ENCODE measurements at regions not wholly inside any gene's neighbourhood (a gene's known extent, or its start where the extent isn't known, plus 50 kb on each side); places are given as distances from the start of the nearest gene placed in this dataset.
"Not testable (repeated sequence)": the region's sequence is repeated elsewhere in the genome, so short reads cannot be mapped to it uniquely, and the experiment has no call there.

- no peak overlapping the region for H3K4me3 Mint-ChIP-seq
- no peaks in the 10 kb centered on the region for H3K4me1 Mint-ChIP-seq
- DNase-seq = no peak
- peaks cover 5% of the 10 kb centered on the region for H3K9me3 Mint-ChIP-seq
- no peaks in the 10 kb centered on the region for H3K27me3 Mint-ChIP-seq
- no peaks in the 10 kb centered on the region for H3K36me3 Mint-ChIP-seq (ENCODE audit: low read depth)
- H3K27ac Mint-ChIP-seq = no peak overlapping the region
- intact Hi-C loops (cut with micrococcal nuclease) = no loop called here
These were observed 870.4 kb downstream of the CDH8 start for GRCh38 chr16:61165797-61166196.

DNA sequence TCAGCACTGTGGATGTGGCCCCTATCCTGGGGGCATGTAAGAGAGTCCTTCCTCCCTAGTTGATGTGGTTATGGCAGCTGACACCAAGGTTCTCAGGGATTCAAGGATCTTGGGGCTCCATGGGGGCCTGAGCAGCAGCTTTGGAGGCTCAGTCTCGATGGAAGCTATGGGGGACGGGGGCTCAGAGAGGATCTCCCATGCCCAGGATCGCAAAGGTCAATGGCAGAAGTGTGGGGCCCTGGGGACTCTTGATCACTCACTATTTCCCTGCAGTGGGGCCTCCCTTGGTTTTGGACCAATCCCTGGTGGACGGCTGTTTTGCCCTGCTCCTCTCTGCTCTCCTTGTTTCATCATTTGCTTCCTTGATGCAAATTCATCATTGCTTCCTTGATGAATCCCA lies 885.9 kb downstream of the CDH8 start:
- intact Hi-C loops (cut with micrococcal nuclease) = no loop called here
- Mint-ChIP-seq H3K27ac (no peak overlapping the region), H3K4me3 (no peak overlapping the region), H3K36me3 (ENCODE audit: low read depth) (no peaks in the 10 kb centered on the region), H3K4me1 (no peaks in the 10 kb centered on the region), H3K9me3 (peaks cover 2% of the 10 kb centered on the region), H3K27me3 (no peaks in the 10 kb centered on the region)
- no peak for DNase-seq

DNA sequence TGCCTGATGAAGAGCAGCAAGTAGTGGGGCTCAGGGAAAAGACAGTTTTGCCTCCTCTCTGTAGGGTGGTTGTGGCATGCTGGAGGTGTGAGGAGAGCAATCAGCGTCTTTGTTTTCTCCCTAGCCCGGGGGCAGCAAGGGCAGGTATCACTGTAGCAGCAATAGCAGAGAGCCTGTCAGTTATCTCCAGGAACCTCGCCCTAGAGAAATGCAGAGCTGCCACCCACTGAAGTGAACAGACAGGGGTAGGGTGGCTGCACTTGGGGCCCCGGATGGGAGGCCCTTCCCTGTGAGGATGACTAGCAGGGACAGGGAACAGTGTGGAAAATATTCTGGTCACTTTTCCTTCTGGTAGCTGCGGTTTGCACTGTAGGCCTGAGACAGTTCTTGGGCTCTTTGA lies 886.5 kb downstream of the CDH8 start:
- no peaks in the 10 kb centered on the region for H3K36me3 Mint-ChIP-seq (ENCODE audit: low read depth)
- H3K9me3 Mint-ChIP-seq = no peaks in the 10 kb centered on the region
- intact Hi-C loops (cut with micrococcal nuclease) = no loop called here
- H3K27me3 Mint-ChIP-seq = no peaks in the 10 kb centered on the region
- no peak overlapping the region for H3K27ac Mint-ChIP-seq
- no peaks in the 10 kb centered on the region for H3K4me1 Mint-ChIP-seq
- no peak overlapping the region for H3K4me3 Mint-ChIP-seq
- DNase-seq = no peak

- Mint-ChIP-seq H3K36me3 (ENCODE audit: low read depth) (no peaks in the 10 kb centered on the region), H3K27ac (no peak overlapping the region), H3K4me3 (no peak overlapping the region), H3K9me3 (no peaks in the 10 kb centered on the region), H3K27me3 (no peaks in the 10 kb centered on the region), H3K4me1 (no peaks in the 10 kb centered on the region)
- intact Hi-C loops (cut with micrococcal nuclease) = no loop called here
- DNase-seq = no peak
These were observed 887.3 kb downstream of the CDH8 start for GRCh38 chr16:61148930-61149329.

GRCh38 chr16:61146429-61146828 lies 889.8 kb downstream of the CDH8 start:
- intact Hi-C loops (cut with micrococcal nuclease) = no loop called here
- peaks cover 7% of the 10 kb centered on the region for H3K9me3 Mint-ChIP-seq
- H3K4me3 Mint-ChIP-seq = no peak overlapping the region
- no peaks in the 10 kb centered on the region for H3K36me3 Mint-ChIP-seq (ENCODE audit: low read depth)
- DNase-seq = no peak
- H3K27me3 Mint-ChIP-seq = no peaks in the 10 kb centered on the region
- H3K4me1 Mint-ChIP-seq = no peaks in the 10 kb centered on the region
- no peak overlapping the region for H3K27ac Mint-ChIP-seq

DNA sequence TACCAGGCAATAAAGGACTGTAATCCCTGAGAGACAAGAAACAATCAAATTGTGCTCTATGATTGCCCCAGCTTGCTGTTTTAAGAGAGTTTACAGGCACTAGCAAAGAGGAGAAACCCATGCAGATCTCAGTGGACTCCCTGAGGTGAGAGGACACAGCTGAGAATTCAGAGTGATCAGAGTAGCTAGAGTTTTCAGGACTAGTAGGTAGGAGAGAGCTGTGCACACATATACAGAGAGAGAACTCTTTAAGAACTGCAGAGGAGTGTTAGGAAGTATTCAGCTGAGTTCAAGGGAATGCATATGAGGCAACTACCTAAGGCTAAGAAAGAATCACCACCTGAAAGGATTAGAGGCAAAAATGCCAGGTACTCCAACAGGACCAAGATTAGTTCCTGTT lies 904.8 kb downstream of the CDH8 start:
- no peaks in the 10 kb centered on the region for H3K27me3 Mint-ChIP-seq
- H3K4me1 Mint-ChIP-seq = no peaks in the 10 kb centered on the region
- no peak overlapping the region for H3K4me3 Mint-ChIP-seq
- no peak for DNase-seq
- no peak overlapping the region for H3K27ac Mint-ChIP-seq
- intact Hi-C loops (cut with micrococcal nuclease) = no loop called here
- H3K9me3 Mint-ChIP-seq = peaks cover 10% of the 10 kb centered on the region
- no peaks in the 10 kb centered on the region for H3K36me3 Mint-ChIP-seq (ENCODE audit: low read depth)

- intact Hi-C loops (cut with micrococcal nuclease) = no loop called here
- Mint-ChIP-seq H3K36me3 (ENCODE audit: low read depth) (no peaks in the 10 kb centered on the region), H3K9me3 (peaks cover 10% of the 10 kb centered on the region), H3K4me1 (no peaks in the 10 kb centered on the region), H3K27ac (no peak overlapping the region), H3K4me3 (no peak overlapping the region), H3K27me3 (no peaks in the 10 kb centered on the region)
- DNase-seq = no peak
These were observed 907.5 kb downstream of the CDH8 start for GRCh38 chr16:61128545-61129323.

- DNase-seq = no peak
- Mint-ChIP-seq H3K36me3 (ENCODE audit: low read depth) (no peaks in the 10 kb centered on the region), H3K4me1 (no peaks in the 10 kb centered on the region), H3K27me3 (no peaks in the 10 kb centered on the region), H3K9me3 (no peaks in the 10 kb centered on the region), H3K4me3 (no peak overlapping the region), H3K27ac (no peak overlapping the region)
- intact Hi-C loops (cut with micrococcal nuclease) = no loop called here
These were observed 930.7 kb downstream of the CDH8 start for GRCh38 chr16:61105544-61105943.

DNA sequence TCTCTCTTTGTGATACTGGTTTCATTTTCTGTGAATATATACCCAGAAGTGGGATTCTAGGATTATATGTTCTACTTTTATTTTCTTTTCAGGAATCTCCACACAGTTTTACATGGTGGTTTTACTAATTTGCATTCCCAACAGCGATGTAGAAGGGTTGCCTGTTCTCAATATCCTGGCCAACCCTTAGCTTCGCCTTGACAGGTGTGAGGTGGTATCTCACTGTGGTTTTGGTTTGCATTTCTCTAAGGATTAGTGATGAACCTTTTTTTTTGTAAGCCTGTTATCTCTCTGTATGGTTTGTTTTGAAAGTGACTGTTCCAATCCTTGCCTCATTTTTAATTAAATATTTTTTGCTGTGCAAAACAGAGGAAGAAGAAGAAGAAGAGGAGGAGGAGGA lies 937.7 kb downstream of the CDH8 start:
- Mint-ChIP-seq H3K27me3 (no peaks in the 10 kb centered on the region), H3K27ac (no peak overlapping the region), H3K36me3 (ENCODE audit: low read depth) (no peaks in the 10 kb centered on the region), H3K9me3 (peaks cover 5% of the 10 kb centered on the region), H3K4me3 (no peak overlapping the region), H3K4me1 (no peaks in the 10 kb centered on the region)
- DNase-seq = no peak
- intact Hi-C loops (cut with micrococcal nuclease) = no loop called here

GRCh38 chr16:61091300-61091699 lies 944.9 kb downstream of the CDH8 start:
- H3K9me3 Mint-ChIP-seq = peaks cover 22% of the 10 kb centered on the region
- H3K4me1 Mint-ChIP-seq; DNase-seq; H3K27ac Mint-ChIP-seq; intact Hi-C loops (cut with micrococcal nuclease); H3K4me3 Mint-ChIP-seq; H3K27me3 Mint-ChIP-seq; H3K36me3 Mint-ChIP-seq (ENCODE audit: low read depth): not testable (repeated sequence)

DNA sequence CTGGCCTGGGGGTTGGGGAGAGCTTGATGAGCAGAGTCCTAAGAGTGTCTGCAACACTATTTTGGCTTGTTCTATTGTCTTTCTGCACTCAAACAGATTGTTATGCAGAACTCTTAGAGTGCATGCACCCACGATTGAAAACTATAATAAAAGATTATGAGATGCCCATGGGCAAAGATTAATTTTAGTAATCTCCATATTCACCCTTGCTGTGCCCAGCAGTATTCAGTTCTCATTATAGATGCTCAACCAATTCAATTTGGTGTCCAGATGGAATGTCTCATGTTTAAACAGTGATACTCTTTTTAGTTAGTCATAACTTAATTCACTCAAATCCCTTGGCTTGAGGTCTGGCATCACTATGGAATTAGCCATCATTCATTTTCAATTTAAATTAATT lies 952.5 kb downstream of the CDH8 start:
- no peaks in the 10 kb centered on the region for H3K27me3 Mint-ChIP-seq
- peaks cover 8% of the 10 kb centered on the region for H3K9me3 Mint-ChIP-seq
- H3K4me1 Mint-ChIP-seq = no peaks in the 10 kb centered on the region
- no peak overlapping the region for H3K27ac Mint-ChIP-seq
- intact Hi-C loops (cut with micrococcal nuclease) = no loop called here
- DNase-seq = no peak
- no peaks in the 10 kb centered on the region for H3K36me3 Mint-ChIP-seq (ENCODE audit: low read depth)
- H3K4me3 Mint-ChIP-seq = no peak overlapping the region

DNA sequence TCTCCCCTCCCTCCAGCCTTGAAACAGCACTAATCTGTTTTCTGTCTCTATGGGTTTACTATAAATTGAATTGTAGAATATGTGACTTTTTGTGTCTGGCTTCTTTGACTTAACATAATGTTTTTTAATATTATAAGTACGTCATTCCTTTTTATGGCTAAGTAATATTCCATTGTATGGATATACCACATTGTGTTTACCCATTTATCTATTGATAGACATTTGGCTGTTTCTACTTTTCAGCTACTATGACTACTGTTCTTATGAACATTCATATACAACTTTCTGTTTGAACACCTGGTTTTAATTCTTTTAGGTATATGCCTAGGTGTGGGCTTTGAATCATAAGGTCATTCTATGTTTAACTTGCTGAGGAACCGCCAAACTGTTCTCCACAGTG lies 961.9 kb downstream of the CDH8 start:
- intact Hi-C loops (cut with micrococcal nuclease) = no loop called here
- Mint-ChIP-seq H3K4me3 (no peak overlapping the region), H3K27me3 (no peaks in the 10 kb centered on the region), H3K36me3 (ENCODE audit: low read depth) (no peaks in the 10 kb centered on the region), H3K9me3 (peaks cover 2% of the 10 kb centered on the region), H3K27ac (no peak overlapping the region), H3K4me1 (no peaks in the 10 kb centered on the region)
- DNase-seq = no peak

DNA sequence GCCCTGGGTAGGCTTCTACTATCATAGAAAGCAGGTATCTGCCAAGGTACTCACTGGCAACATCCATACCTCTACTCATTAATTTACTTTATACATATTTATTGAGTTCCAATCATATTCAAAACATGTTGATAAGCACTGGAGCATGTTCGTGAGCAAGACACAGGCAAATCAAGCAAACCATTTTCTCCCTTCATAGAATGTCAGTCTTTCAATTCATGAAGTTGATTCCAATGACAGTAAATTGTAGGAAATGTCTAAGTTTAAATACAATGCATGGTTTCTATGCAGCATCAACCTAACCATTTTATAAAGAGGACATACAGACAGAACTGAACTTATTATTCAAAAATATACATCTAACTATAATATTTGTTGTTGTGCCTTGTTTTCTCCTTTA lies 978.6 kb downstream of the CDH8 start:
- peaks cover 5% of the 10 kb centered on the region for H3K9me3 Mint-ChIP-seq
- H3K4me1 Mint-ChIP-seq = no peaks in the 10 kb centered on the region
- intact Hi-C loops (cut with micrococcal nuclease) = no loop called here

GRCh38 chr16:61050547-61050946 lies 985.7 kb downstream of the CDH8 start:
- DNase-seq = no peak
- Mint-ChIP-seq H3K4me1 (no peaks in the 10 kb centered on the region), H3K27me3 (no peaks in the 10 kb centered on the region), H3K9me3 (peaks cover 15% of the 10 kb centered on the region), H3K27ac (no peak overlapping the region), H3K36me3 (ENCODE audit: low read depth) (no peaks in the 10 kb centered on the region), H3K4me3 (no peak overlapping the region)
- intact Hi-C loops (cut with micrococcal nuclease) = no loop called here

More for the DNA sequence above, 978.6 kb downstream of the CDH8 start:
- DNase-seq = no peak
- H3K27me3 Mint-ChIP-seq = no peaks in the 10 kb centered on the region
- no peak overlapping the region for H3K4me3 Mint-ChIP-seq
- no peaks in the 10 kb centered on the region for H3K36me3 Mint-ChIP-seq (ENCODE audit: low read depth)
- no peak overlapping the region for H3K27ac Mint-ChIP-seq

GRCh38 chr16:61045931-61046330 lies 990.3 kb downstream of the CDH8 start:
- Mint-ChIP-seq H3K9me3 (peaks cover 15% of the 10 kb centered on the region), H3K27ac (no peak overlapping the region), H3K27me3 (no peaks in the 10 kb centered on the region), H3K36me3 (ENCODE audit: low read depth) (no peaks in the 10 kb centered on the region), H3K4me1 (no peaks in the 10 kb centered on the region), H3K4me3 (no peak overlapping the region)
- DNase-seq = no peak
- intact Hi-C loops (cut with micrococcal nuclease) = no loop called here
